Liver (tissue), 8 donors: ENCODE measurements at regions not wholly inside any gene's neighbourhood (a gene's known extent, or its start where the extent isn't known, plus 50 kb on each side); places are given as distances from the start of the nearest gene placed in this dataset.

Source experiments
- DNase-seq: peaks from one replicate; pipeline ENCODE4 v3.0.0-alpha.2; 2017; ENCODE audit warnings: low spot score
- H3K27ac ChIP-seq, 2 donors: one replicate each; pipeline ENCODE4 v1.7.0; 2013; ENCODE audit warnings: inconsistent platforms in 2 of 2, low read length in 2 of 2, control low read depth in 1 of 2, low read depth in 1 of 2, mild to moderate bottlenecking in 1 of 2
- H3K27me3 ChIP-seq, 4 donors: one replicate each; pipeline versions ENCODE4 v1.6.1 to v1.7.0; 2013; ENCODE audit warnings: low read length in 3 of 4, inconsistent platforms in 1 of 4, mild to moderate bottlenecking in 1 of 4, moderate library complexity in 1 of 4; ENCODE audit not compliant: control insufficient read depth in 4 of 4, insufficient read depth in 4 of 4
- H3K36me3 ChIP-seq, 4 donors: one replicate each; pipeline versions ENCODE4 v1.6.1 to v1.7.0; 2013; ENCODE audit warnings: low read length in 3 of 4, mild to moderate bottlenecking in 3 of 4, low read depth in 1 of 4, moderate library complexity in 1 of 4; ENCODE audit not compliant: control insufficient read depth in 4 of 4, insufficient read depth in 3 of 4
- H3K4me1 ChIP-seq, 4 donors: one replicate each; pipeline versions ENCODE4 v1.6.1 to v1.7.0; 2013; ENCODE audit warnings: low read length in 3 of 4, mild to moderate bottlenecking in 3 of 4, moderate library complexity in 1 of 4; ENCODE audit not compliant: control insufficient read depth in 4 of 4, insufficient read depth in 4 of 4
- H3K4me3 ChIP-seq, 3 donors: one replicate each; pipeline versions ENCODE4 v1.6.1 to v1.7.0; 2013; ENCODE audit warnings: low read length in 3 of 3, control low read depth in 1 of 3, low read depth in 1 of 3, mild to moderate bottlenecking in 1 of 3
- H3K9ac ChIP-seq, 2 donors: one replicate each; pipeline ENCODE4 v1.7.0; 2013; ENCODE audit warnings: low read length in 2 of 2, mild to moderate bottlenecking in 2 of 2, moderate library complexity in 2 of 2, control low read depth in 1 of 2, low read depth in 1 of 2
- H3K9me3 ChIP-seq, 4 donors: one replicate each; pipeline versions ENCODE4 v1.6.1 to v1.7.0; 2013; ENCODE audit warnings: low read length in 3 of 4; ENCODE audit not compliant: control insufficient read depth in 4 of 4
- CTCF ChIP-seq: fragments of 150-350 bp; IDR thresholded peaks from 2 replicates; pipeline ENCODE4 v1.5.1; 2017; ENCODE audit warnings: improper control_type of control experiment, low read depth, low read length; ENCODE audit not compliant: missing input control
- EGR1 ChIP-seq, 2 donors: IDR thresholded peaks; 2 replicates each; pipeline ENCODE4 v1.6.1; 2016 to 2018; ENCODE audit warnings: antibody characterized with exemption in 2 of 2, low read depth in 2 of 2
- FOXA1 ChIP-seq: IDR thresholded peaks from 2 replicates; pipeline ENCODE4 v1.6.1; 2016; ENCODE audit warnings: antibody characterized with exemption
- FOXA2 ChIP-seq: IDR thresholded peaks from 2 replicates; pipeline ENCODE4 v1.6.1; 2016; ENCODE audit warnings: antibody characterized with exemption
- GABPA ChIP-seq, 2 donors: IDR thresholded peaks in 1 of 2; conservative IDR thresholded peaks in 1 of 2; 2 replicates each; pipeline ENCODE4 v1.6.1; 2016; ENCODE audit warnings: antibody characterized with exemption in 2 of 2, mild to moderate bottlenecking in 1 of 2, moderate library complexity in 1 of 2
- HNF4A ChIP-seq, 2 donors: conservative IDR thresholded peaks; 2 replicates each; pipeline ENCODE4 v1.6.1; 2016; ENCODE audit warnings: antibody characterized with exemption in 2 of 2, mild to moderate bottlenecking in 2 of 2
- HNF4G ChIP-seq: IDR thresholded peaks from 2 replicates; pipeline ENCODE4 v1.6.1; 2016; ENCODE audit warnings: antibody characterized with exemption
- JUND ChIP-seq, 2 donors: IDR thresholded peaks; 2 replicates each; pipeline ENCODE4 v1.6.1; 2016; ENCODE audit warnings: antibody characterized with exemption in 2 of 2
- NR2F2 ChIP-seq: IDR thresholded peaks from 2 replicates; pipeline ENCODE4 v1.6.1; 2016; ENCODE audit warnings: antibody characterized with exemption
- RAD21 ChIP-seq, 2 donors: IDR thresholded peaks; 2 replicates each; pipeline ENCODE4 v1.6.1; 2016; ENCODE audit warnings: antibody characterized with exemption in 2 of 2, mild to moderate bottlenecking in 2 of 2
- RXRA ChIP-seq, 2 donors: IDR thresholded peaks; 2 replicates each; pipeline ENCODE4 v1.6.1; 2017 to 2018; ENCODE audit warnings: antibody characterized with exemption in 2 of 2, mild to moderate bottlenecking in 1 of 2
- SP1 ChIP-seq: IDR thresholded peaks from 2 replicates; pipeline ENCODE4 v1.6.1; 2018; ENCODE audit warnings: antibody characterized with exemption, mild to moderate bottlenecking
- TAF1 ChIP-seq: conservative IDR thresholded peaks from 2 replicates; pipeline ENCODE4 v1.6.1; 2016; ENCODE audit warnings: antibody characterized with exemption, mild to moderate bottlenecking
- YY1 ChIP-seq: IDR thresholded peaks from 2 replicates; pipeline ENCODE4 v1.6.1; 2016; ENCODE audit warnings: antibody characterized with exemption, mild to moderate bottlenecking
- ZBTB33 ChIP-seq: IDR thresholded peaks from 2 replicates; pipeline ENCODE4 v1.6.1; 2016; ENCODE audit warnings: antibody characterized with exemption
- WGBS: extraction: QIAGEN DNeasy Blood & Tissue Kit; methylation state at CpG from one replicate; pipeline ENCODE4 v1.1.7; 2013; 5-methylcytosine and 5-hydroxymethylcytosine counted together
- TF ChIP-seq, protein P1 (sequence below): IDR thresholded peaks from 2 replicates; pipeline ENCODE4 v1.6.1; 2016; ENCODE audit warnings: antibody characterized with exemption
- TF ChIP-seq, protein P2 (sequence below): IDR thresholded peaks from 2 replicates; pipeline ENCODE4 v1.6.1; 2016; ENCODE audit warnings: antibody characterized with exemption
- donor health status: healthy.
- donor health status: healthy.
- donor health status: healthy.
- donor health status: healthy.
- donor health status: healthy.

- H3K9me3 ChIP-seq: peaks cover 8 to 17% (median 9%) of the 10 kb centered on the region in 4 donors
- WGBS: 85% methylated on average over 10 of the region's 10 CpGs
- no peaks in the 10 kb centered on the region for H3K27me3 ChIP-seq
- H3K4me1 ChIP-seq: no peaks in the 10 kb centered on the region
- no peaks in the 10 kb centered on the region for H3K36me3 ChIP-seq
- H3K4me3 ChIP-seq: no peak overlapping the region
- no peak for DNase-seq
- H3K9ac ChIP-seq: no peak overlapping the region
- no peak overlapping the region for H3K27ac ChIP-seq
- no peak for TF ChIP-seq NR2F2
- no peak for TF ChIP-seq RAD21 (IDR thresholded peaks at IDR 0.05)
- no peak for TF ChIP-seq EGR1 (IDR thresholded peaks at IDR 0.05; ENCODE audit: low read depth in 2 of 2)
- TF ChIP-seq ZBTB33: no peak
- TF ChIP-seq FOXA2: no peak
- TF ChIP-seq, protein P1, sequence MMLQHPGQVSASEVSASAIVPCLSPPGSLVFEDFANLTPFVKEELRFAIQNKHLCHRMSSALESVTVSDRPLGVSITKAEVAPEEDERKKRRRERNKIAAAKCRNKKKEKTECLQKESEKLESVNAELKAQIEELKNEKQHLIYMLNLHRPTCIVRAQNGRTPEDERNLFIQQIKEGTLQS: no peak
- no peak for TF ChIP-seq JUND (IDR thresholded peaks at IDR 0.05)
- no peak for TF ChIP-seq HNF4G
- no peak for TF ChIP-seq RXRA (IDR thresholded peaks at IDR 0.05)
- TF ChIP-seq, protein P2, sequence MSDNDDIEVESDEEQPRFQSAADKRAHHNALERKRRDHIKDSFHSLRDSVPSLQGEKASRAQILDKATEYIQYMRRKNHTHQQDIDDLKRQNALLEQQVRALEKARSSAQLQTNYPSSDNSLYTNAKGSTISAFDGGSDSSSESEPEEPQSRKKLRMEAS: no peak
- TF ChIP-seq TAF1: no peak
- TF ChIP-seq GABPA (IDR thresholded peaks at IDR 0.05 in 1 of 2, conservative IDR thresholded peaks at IDR 0.05 in 1 of 2): no peak
- TF ChIP-seq SP1: no peak
- no peak for TF ChIP-seq YY1
- no peak for TF ChIP-seq FOXA1
- TF ChIP-seq HNF4A (conservative IDR thresholded peaks at IDR 0.05): no peak
- TF ChIP-seq CTCF: no peak
Observed at GRCh38 chr13:111491659-111492058, 171.2 kb downstream of the TEX29 start.

DNA sequence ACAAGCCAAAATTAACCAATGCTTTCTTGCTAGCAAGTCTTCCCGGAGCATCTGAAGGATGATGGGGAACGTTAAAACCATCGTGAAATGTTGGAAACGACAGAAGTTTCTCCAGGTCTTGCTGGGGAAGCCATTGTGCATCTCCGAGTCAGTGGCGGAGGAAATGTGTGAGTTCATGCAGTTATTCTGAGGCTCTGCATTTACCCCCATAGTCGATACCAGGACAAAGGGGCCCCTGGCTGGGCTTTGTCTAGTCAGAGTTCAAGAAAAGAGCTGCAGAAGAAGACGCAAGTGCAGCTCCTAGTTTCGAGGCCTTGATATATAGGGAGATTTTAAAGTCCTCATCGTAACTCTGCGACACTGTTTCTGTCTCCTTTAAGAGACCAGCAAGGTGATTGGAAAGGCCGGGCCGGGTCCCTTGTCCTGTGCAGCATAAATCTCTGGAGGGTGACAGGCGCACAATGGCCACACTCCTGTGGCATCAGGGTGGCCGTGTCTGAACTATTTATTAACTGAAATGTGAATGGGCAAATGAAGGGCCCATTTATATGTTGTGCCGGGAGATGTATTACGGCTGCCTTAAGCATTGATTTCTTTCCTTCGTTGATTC lies 172.0 kb downstream of the TEX29 start:
- no peak for DNase-seq
- no peak for TF ChIP-seq HNF4G
- TF ChIP-seq, protein P2: no peak
- TF ChIP-seq RXRA (IDR thresholded peaks at IDR 0.05): no peak
- TF ChIP-seq FOXA2: no peak
- no peak for TF ChIP-seq GABPA (IDR thresholded peaks at IDR 0.05 in 1 of 2, conservative IDR thresholded peaks at IDR 0.05 in 1 of 2)
- TF ChIP-seq ZBTB33: no peak
- Histone ChIP-seq H3K27ac (no peak overlapping the region), H3K4me3 (no peak overlapping the region), H3K36me3 (no peaks in the 10 kb centered on the region), H3K27me3 (no peaks in the 10 kb centered on the region), H3K9me3 (peaks cover 3 to 10% (median 5%) of the 10 kb centered on the region in 4 donors), H3K4me1 (no peaks in the 10 kb centered on the region), H3K9ac (no peak overlapping the region)
- 80% methylated on average over 18 of the region's 18 CpGs for WGBS
